GM20000 (cell line): ENCODE measurements at regions not wholly inside any gene's neighbourhood (a gene's known extent, or its start where the extent isn't known, plus 50 kb on each side); places are given as distances from the start of the nearest gene placed in this dataset.

ENCODE experiments used
- DNase-seq: peaks from one replicate; pipeline ENCODE4 v3.0.0; 2012; ENCODE audit warnings: low spot score
- CTCF ChIP-seq: IDR thresholded peaks from 2 replicates; pipeline ENCODE4 v1.5.1; 2012; ENCODE audit warnings: mild to moderate bottlenecking, control low read depth; ENCODE audit errors: extremely low read depth, missing control alignments

DNA sequence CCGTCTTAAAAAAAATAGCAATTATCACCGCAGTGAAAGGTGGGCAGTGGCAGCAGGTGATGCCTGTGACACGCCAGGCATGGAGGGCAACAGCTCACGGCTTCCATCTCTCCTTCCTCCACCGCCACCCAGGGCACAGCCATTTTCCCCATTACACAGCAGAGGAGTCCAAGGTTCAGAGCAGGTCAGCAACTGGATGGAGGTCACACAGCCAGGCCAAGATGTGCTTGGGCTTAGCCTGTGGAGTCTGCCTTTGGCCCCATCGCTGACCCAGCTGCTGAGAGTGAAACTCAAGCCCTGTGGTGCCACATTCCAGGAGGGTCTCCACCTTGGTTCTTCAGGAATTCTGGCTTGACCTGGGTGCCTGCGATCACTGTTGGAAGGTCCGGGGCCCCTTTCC lies 411.1 kb downstream of the SHANK2 start:
- DNase-seq = no peak
- no peak for TF ChIP-seq CTCF

DNA sequence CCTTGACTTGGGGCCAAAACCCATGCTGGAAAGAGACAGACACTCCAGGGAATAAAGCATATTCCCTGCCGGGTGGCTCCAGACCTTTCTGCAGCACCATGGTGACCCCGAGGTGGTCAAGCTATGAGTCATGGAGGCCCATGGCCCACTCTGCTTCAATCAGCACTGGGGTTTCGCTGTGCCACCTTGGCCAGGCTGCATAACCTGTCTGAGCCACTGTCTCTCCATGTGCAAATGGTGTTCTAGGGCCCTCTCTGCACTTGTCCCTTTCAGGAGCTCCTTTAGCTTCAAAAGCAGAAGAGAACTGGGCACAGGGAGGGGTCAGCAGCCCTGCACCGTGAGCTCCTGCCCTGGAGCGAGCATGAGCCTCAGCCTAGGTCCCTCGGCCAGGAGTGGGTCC lies 410.1 kb downstream of the SHANK2 start:
- DNase-seq = no peak
- no peak for TF ChIP-seq CTCF

- TF ChIP-seq CTCF = no peak
- DNase-seq = no peak
Observed at GRCh38 chr11:70842701-70843100, 409.7 kb downstream of the SHANK2 start.

- DNase-seq = no peak
- no peak for TF ChIP-seq CTCF
Observed at GRCh38 chr11:70843906-70844305, 408.5 kb downstream of the SHANK2 start.

DNA sequence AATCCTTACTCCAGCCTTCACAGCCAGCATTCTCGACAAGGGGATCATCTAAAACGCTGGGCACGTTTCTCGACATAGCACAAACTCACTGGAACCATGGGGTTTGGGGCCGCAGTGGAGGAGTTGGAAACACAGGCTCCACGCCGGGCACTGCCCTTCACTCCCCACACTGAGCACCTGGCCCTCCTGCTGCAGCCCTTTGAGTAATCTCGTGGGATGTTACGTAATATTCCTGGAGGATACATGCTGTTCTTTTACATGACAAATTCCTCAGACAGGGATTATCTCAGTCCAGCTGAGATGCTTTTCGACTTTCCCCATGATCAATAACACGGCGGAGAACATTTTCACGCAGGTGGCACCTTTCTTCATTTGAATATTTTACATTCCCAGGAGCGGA lies 408.0 kb downstream of the SHANK2 start:
- DNase-seq = no peak
- no peak for TF ChIP-seq CTCF

DNA sequence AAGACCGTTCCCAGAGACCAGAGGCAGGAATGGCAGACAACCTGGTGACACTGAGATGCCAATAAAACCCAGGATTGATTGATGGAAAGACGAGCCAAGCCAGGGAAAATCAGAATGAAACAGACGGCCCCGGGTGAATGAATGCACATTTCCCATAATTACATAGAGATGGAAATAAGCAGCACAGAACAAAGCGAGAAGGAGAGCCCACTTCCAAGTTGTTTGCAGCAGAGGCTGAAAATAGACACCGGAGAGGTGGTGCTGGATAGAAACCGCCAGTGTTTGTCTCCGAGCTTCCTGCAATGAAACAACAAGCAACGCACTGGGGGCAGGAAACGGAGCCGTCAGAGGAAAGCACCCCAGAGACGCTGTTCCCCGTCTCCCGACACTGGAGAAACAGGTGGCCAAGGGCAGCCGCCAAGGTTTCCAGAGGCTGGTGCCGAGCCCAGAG lies 406.8 kb downstream of the SHANK2 start:
- no peak for DNase-seq
- no peak for TF ChIP-seq CTCF

DNA sequence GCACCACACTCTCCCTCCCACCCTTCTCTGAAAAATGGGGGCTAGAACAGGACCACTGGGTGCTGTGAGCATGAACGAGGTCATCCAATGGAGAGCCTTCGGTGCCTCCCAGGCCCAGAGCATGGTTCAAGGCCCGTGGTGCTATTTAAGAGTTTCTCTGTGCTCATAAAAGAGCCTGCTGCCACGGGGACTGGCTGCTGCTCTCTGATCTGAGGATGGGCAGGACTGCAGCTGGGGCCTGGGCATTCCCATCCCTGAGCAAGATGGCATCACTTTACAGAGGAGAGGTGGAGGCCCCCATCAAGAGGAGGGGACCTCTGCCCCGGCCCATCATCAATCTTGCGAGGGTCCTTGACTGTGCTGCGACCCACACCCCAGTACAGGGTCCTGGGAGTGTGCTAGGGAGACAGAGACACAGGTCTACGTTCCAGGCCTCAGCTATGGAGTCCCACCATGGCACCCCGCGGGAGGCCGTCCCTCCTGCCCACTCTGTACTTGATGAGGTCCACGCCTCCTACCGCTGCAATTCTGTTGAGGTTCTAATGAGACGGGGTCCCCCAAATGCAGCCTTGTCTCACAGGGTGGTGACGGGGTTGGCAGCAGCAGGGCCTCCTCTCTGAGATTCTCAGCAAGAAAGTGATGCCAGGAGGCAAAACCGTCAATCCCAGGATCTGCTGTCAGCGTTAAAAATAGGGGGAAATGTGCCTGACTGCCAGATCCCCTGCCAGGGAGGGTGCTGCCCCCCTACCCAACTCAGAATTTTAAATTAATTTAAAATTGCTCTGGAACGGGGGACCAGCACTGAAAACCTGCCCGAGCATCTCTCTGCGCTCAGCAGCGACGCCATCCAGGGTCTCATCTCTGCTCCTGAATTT lies 405.4 kb downstream of the SHANK2 start:
- DNase-seq = no peak
- no peak for TF ChIP-seq CTCF
